ENCODE measurements at regions not wholly inside any gene's neighbourhood (a gene's known extent, or its start where the extent isn't known, plus 50 kb on each side); places are given as distances from the start of the nearest gene placed in this dataset.

- TF ChIP-seq ZBTB7A (IDR thresholded peaks at IDR 0.05; ENCODE audit: borderline replicate concordance, control insufficient read depth, low read depth, low read length) (no peak), EP300 (IDR thresholded peaks at IDR 0.05; ENCODE audit: low read length) (0 out of 2 replicates have a peak, but pooled peaks have one; percentile 18), HDAC2 (IDR thresholded peaks at IDR 0.05) (0 out of 2 replicates have a peak, but pooled peaks have one; percentile 46), EGR1 (conservative IDR thresholded peaks at IDR 0.05) (peak; percentile 71), BCOR (IDR thresholded peaks at IDR 0.05) (peak; percentile 82), CREB1 (IDR thresholded peaks at IDR 0.05) (peak; percentile 45; the same call in 1 of the 2 replicates), CREB1 (CRISPR knock-in tag; IDR thresholded peaks at IDR 0.05) (no peak), RHOXF2B (CRISPR knock-in tag; conservative IDR thresholded peaks at IDR 0.05) (no peak), CHD4 (IDR thresholded peaks at IDR 0.05; ENCODE audit: insufficient read depth, insufficient replicate concordance, low read depth, low read length, poor library complexity, severe bottlenecking) (peak; percentile 27), JUND (IDR thresholded peaks at IDR 0.05; ENCODE audit: borderline replicate concordance, low read depth, low read length) (peak; percentile 18; the same call in 1 of the 2 replicates), JUND (tag; IDR thresholded peaks at IDR 0.05; ENCODE audit: borderline replicate concordance, low read depth, low read length) (no peak; the same call in 2 of the 3 replicates), LEF1 (IDR thresholded peaks at IDR 0.05) (peak; percentile 50; the same call in 1 of the 2 replicates), CBFA2T2 (conservative IDR thresholded peaks at IDR 0.05) (0 out of 2 replicates have a peak, but pooled peaks have one; percentile 31), CTBP1 (IDR thresholded peaks at IDR 0.05; ENCODE audit: borderline replicate concordance) (no peak), ZNF551 (CRISPR knock-in tag; IDR thresholded peaks at IDR 0.05) (no peak), STAT5B (CRISPR knock-in tag; IDR thresholded peaks at IDR 0.05) (no peak)
- TF ChIP-seq, protein P1, sequence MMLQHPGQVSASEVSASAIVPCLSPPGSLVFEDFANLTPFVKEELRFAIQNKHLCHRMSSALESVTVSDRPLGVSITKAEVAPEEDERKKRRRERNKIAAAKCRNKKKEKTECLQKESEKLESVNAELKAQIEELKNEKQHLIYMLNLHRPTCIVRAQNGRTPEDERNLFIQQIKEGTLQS (IDR thresholded peaks at IDR 0.05), result peak; percentile 34; the same call in 1 of the 2 replicates
- TF ChIP-seq, protein P1 (CRISPR knock-in tag; conservative IDR thresholded peaks at IDR 0.05), result no peak
- TF ChIP-seq, protein P2, sequence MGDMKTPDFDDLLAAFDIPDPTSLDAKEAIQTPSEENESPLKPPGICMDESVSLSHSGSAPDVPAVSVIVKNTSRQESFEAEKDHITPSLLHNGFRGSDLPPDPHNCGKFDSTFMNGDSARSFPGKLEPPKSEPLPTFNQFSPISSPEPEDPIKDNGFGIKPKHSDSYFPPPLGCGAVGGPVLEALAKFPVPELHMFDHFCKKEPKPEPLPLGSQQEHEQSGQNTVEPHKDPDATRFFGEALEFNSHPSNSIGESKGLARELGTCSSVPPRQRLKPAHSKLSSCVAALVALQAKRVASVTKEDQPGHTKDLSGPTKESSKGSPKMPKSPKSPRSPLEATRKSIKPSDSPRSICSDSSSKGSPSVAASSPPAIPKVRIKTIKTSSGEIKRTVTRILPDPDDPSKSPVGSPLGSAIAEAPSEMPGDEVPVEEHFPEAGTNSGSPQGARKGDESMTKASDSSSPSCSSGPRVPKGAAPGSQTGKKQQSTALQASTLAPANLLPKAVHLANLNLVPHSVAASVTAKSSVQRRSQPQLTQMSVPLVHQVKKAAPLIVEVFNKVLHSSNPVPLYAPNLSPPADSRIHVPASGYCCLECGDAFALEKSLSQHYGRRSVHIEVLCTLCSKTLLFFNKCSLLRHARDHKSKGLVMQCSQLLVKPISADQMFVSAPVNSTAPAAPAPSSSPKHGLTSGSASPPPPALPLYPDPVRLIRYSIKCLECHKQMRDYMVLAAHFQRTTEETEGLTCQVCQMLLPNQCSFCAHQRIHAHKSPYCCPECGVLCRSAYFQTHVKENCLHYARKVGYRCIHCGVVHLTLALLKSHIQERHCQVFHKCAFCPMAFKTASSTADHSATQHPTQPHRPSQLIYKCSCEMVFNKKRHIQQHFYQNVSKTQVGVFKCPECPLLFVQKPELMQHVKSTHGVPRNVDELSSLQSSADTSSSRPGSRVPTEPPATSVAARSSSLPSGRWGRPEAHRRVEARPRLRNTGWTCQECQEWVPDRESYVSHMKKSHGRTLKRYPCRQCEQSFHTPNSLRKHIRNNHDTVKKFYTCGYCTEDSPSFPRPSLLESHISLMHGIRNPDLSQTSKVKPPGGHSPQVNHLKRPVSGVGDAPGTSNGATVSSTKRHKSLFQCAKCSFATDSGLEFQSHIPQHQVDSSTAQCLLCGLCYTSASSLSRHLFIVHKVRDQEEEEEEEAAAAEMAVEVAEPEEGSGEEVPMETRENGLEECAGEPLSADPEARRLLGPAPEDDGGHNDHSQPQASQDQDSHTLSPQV (IDR thresholded peaks at IDR 0.05), result peak; percentile 75
- TF ChIP-seq, protein P3, sequence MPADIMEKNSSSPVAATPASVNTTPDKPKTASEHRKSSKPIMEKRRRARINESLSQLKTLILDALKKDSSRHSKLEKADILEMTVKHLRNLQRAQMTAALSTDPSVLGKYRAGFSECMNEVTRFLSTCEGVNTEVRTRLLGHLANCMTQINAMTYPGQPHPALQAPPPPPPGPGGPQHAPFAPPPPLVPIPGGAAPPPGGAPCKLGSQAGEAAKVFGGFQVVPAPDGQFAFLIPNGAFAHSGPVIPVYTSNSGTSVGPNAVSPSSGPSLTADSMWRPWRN (IDR thresholded peaks at IDR 0.05; ENCODE audit: low read depth), result no peak
Measured at GRCh38 chr5:173772384-173773059, 115.6 kb upstream of the CPEB4 start (continued).

Measured in K562 (cell line).